GM23248 (cell line): ENCODE measurements at regions not wholly inside any gene's neighbourhood (a gene's known extent, or its start where the extent isn't known, plus 50 kb on each side); places are given as distances from the start of the nearest gene placed in this dataset.

ENCODE experiments used
- EZH2 ChIP-seq: fragments of 200-600 bp; sonication (generic); IDR thresholded peaks from 2 replicates; pipeline ENCODE4 v1.6.1; 2018; ENCODE audit warnings: antibody characterized with exemption, mild to moderate bottlenecking; ENCODE audit not compliant: insufficient read depth, poor library complexity, severe bottlenecking
- EZH2phosphoT487 ChIP-seq: fragments of 200-600 bp; sonication (generic); IDR thresholded peaks from 2 replicates; pipeline ENCODE4 v1.6.1; 2018; ENCODE audit warnings: antibody characterized with exemption, moderate library complexity, mild to moderate bottlenecking, low read depth; ENCODE audit not compliant: insufficient read depth

DNA sequence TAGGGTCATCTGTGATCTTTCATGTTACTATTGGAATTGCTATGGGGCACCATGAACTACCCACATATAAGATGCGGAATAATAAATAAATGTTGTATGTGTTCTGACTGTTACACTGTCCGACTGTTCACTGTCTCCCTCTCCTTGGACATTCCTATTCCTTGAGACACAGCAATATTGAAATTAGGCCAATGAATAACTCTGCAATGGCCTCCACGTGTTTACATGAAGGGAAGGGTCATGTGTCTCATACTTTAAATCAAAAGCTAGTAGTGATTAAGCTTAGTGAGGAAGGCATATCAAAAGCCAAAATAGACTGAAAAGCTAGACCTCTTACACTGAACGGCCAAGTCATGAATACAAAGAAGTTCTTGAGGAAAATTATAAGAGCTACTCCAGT lies 751.3 kb downstream of the SOCS6 start:
- TF ChIP-seq EZH2 (no peak), EZH2phosphoT487 (no peak)
